OCI-LY3 (cell line): ENCODE measurements at regions not wholly inside any gene's neighbourhood (a gene's known extent, or its start where the extent isn't known, plus 50 kb on each side); places are given as distances from the start of the nearest gene placed in this dataset.

Experiments
- H2AFZ ChIP-seq: fragments of 200-600, 300-600 bp; shearing (Covaris generic); 2 replicates; pipeline ENCODE4 v1.6.0; 2014; ENCODE audit warnings: antibody characterized with exemption, low read depth, low read length
- H3K27ac ChIP-seq: fragments of 200-600, 300-600 bp; sonication (generic); 2 replicates; pipeline ENCODE4 v1.5.1; 2014; ENCODE audit warnings: mild to moderate bottlenecking, low read length, moderate library complexity, mixed read lengths
- H3K27me3 ChIP-seq: fragments of 200-600, 300-600 bp; sonication (generic); 2 replicates; pipeline ENCODE4 v1.6.1; 2014; ENCODE audit warnings: low read depth, low read length, mixed read lengths
- H3K36me3 ChIP-seq: fragments of 200-600, 300-600 bp; sonication (generic); replicated peaks from 2 replicates; pipeline ENCODE3; 2014; ENCODE audit warnings: low read depth, low read length, mixed read lengths
- H3K4me1 ChIP-seq: fragments of 300-600, 200-600 bp; sonication (generic); 2 replicates; pipeline ENCODE4 v1.6.1; 2014; ENCODE audit warnings: low read length, mixed read lengths
- H3K4me2 ChIP-seq: fragments of 200-600, 300-600 bp; sonication (generic); 2 replicates; pipeline ENCODE4 v1.6.1; 2014; ENCODE audit warnings: low read length, mixed read lengths
- H3K4me3 ChIP-seq: fragments of 300-600, 200-600 bp; sonication (generic); 2 replicates; pipeline ENCODE4 v1.5.1; 2014; ENCODE audit warnings: antibody characterized with exemption, mild to moderate bottlenecking, low read length, moderate library complexity
- H3K79me2 ChIP-seq: fragments of 300-600, 200-600 bp; shearing (Covaris generic); 2 replicates; pipeline ENCODE4 v1.6.1; 2014; ENCODE audit warnings: mild to moderate bottlenecking, low read length, mixed read lengths
- H3K9ac ChIP-seq: fragments of 300-600, 200-600 bp; shearing (Covaris generic); 2 replicates; pipeline ENCODE4 v1.6.0; 2014; ENCODE audit warnings: mild to moderate bottlenecking, low read length, moderate library complexity
- H3K9me3 ChIP-seq: fragments of 200-600, 300-600 bp; shearing (Covaris generic); 2 replicates; pipeline ENCODE4 v1.6.1; 2014; ENCODE audit warnings: low read length, mixed read lengths; ENCODE audit not compliant: insufficient read depth
- H4K20me1 ChIP-seq: fragments of 200-600, 300-600 bp; sonication (generic); 2 replicates; pipeline ENCODE4 v1.6.1; 2016; ENCODE audit warnings: low read length, mixed read lengths; ENCODE audit not compliant: insufficient read depth
- EZH2phosphoT487 ChIP-seq: fragments of 200-600 bp; shearing (Covaris generic); IDR thresholded peaks from 2 replicates; pipeline ENCODE4 v1.6.1; 2018; ENCODE audit warnings: antibody characterized with exemption, mixed run types, low read depth
- TF ChIP-seq, protein P1 (sequence below): fragments of 200-600, 300-600 bp; sonication (generic); IDR thresholded peaks from 2 replicates; pipeline ENCODE4 v1.5.1; 2014; ENCODE audit warnings: antibody characterized with exemption, low read length, low read depth

DNA sequence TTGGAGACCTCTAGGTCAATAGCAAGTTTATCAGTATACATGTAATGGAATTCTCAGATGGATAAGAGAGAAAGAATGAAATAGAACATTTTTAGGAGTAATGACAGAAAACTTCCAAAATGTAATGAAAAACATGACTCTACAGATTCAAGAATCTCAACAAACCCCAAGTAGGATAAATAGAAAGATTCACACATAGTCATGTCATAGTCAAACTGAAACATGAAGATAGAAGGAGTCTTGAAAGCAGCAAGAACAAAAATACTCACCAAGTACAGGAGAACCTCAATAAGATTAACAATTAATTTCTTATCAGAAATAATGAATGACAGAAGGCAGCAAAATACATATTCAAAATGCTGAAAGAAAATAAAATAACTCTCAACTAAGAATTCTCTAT, 164.5 kb downstream of the SPATA31D1 start:
- Histone ChIP-seq H3K27me3 (no peaks in the 10 kb centered on the region), H4K20me1 (no peaks in the 10 kb centered on the region), H3K9ac (no peak overlapping the region), H3K9me3 (no peaks in the 10 kb centered on the region), H3K4me1 (peaks cover 8% of the 10 kb centered on the region; the same call in 1 of the 2 replicates), H3K36me3 (no peaks in the 10 kb centered on the region), H2AFZ (no peak overlapping the region), H3K4me2 (peak overlapping the region; percentile 20; the same call in 1 of the 2 replicates), H3K4me3 (no peak overlapping the region), H3K79me2 (no peaks in the 10 kb centered on the region), H3K27ac (no peak overlapping the region)
- TF ChIP-seq EZH2phosphoT487: no peak
- TF ChIP-seq, protein P1, sequence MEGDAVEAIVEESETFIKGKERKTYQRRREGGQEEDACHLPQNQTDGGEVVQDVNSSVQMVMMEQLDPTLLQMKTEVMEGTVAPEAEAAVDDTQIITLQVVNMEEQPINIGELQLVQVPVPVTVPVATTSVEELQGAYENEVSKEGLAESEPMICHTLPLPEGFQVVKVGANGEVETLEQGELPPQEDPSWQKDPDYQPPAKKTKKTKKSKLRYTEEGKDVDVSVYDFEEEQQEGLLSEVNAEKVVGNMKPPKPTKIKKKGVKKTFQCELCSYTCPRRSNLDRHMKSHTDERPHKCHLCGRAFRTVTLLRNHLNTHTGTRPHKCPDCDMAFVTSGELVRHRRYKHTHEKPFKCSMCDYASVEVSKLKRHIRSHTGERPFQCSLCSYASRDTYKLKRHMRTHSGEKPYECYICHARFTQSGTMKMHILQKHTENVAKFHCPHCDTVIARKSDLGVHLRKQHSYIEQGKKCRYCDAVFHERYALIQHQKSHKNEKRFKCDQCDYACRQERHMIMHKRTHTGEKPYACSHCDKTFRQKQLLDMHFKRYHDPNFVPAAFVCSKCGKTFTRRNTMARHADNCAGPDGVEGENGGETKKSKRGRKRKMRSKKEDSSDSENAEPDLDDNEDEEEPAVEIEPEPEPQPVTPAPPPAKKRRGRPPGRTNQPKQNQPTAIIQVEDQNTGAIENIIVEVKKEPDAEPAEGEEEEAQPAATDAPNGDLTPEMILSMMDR: no peak

DNA sequence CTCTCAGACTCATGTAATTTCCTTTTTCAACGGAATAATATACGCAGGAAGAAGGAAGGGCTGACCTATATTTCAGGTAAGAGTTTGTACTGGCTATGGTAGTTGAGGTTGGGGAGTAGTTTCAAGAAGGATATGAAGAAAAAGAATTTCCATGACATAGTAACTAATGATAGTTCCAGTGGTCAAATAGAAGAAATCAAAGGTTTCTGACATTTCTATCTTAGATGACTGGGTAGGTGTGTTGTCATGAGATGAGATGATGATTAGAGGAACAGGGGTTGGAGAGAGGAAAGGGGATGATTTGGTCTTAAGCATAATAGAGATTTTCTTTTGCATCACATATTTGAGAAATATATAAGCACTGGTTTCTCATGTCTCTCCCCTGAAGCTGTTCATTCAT, 166.0 kb downstream of the SPATA31D1 start:
- no peaks in the 10 kb centered on the region for H3K79me2 ChIP-seq
- H3K9me3 ChIP-seq: no peaks in the 10 kb centered on the region
- H2AFZ ChIP-seq: no peak overlapping the region
- TF ChIP-seq, protein P1: no peak
- TF ChIP-seq EZH2phosphoT487: no peak
- no peak overlapping the region for H3K27ac ChIP-seq
- H4K20me1 ChIP-seq: no peaks in the 10 kb centered on the region
- no peak overlapping the region for H3K4me2 ChIP-seq
- H3K4me3 ChIP-seq: no peak overlapping the region
- peaks cover 8% of the 10 kb centered on the region; the same call in 1 of the 2 replicates for H3K4me1 ChIP-seq
- no peaks in the 10 kb centered on the region for H3K27me3 ChIP-seq
- H3K36me3 ChIP-seq: no peaks in the 10 kb centered on the region
- no peak overlapping the region for H3K9ac ChIP-seq

DNA sequence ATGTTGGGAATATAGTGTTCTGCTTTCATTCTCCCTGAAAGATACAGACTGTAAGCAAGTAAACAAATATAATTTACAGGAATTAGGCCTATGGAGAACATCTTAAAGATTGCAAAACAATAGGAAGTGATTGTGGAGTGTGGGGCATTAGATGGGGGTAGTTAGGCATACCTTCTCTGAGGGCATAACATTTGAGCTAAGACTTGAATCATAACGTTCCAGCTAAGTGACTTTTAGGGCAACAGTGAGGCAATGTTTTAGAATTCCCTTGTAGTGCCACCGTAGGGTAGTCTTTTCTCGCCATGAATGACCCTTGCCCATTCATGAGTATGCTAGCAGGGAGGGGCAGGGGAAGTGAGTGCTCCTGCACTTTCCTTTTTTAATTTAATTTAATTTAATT, 173.3 kb downstream of the SPATA31D1 start:
- Histone ChIP-seq H3K9ac (no peak overlapping the region), H3K4me1 (no peaks in the 10 kb centered on the region), H3K36me3 (no peaks in the 10 kb centered on the region), H3K4me2 (no peak overlapping the region), H4K20me1 (no peaks in the 10 kb centered on the region), H2AFZ (no peak overlapping the region), H3K79me2 (no peaks in the 10 kb centered on the region), H3K27ac (no peak overlapping the region), H3K27me3 (no peaks in the 10 kb centered on the region), H3K9me3 (no peaks in the 10 kb centered on the region), H3K4me3 (no peak overlapping the region)
- TF ChIP-seq, protein P1: no peak
- no peak for TF ChIP-seq EZH2phosphoT487

DNA sequence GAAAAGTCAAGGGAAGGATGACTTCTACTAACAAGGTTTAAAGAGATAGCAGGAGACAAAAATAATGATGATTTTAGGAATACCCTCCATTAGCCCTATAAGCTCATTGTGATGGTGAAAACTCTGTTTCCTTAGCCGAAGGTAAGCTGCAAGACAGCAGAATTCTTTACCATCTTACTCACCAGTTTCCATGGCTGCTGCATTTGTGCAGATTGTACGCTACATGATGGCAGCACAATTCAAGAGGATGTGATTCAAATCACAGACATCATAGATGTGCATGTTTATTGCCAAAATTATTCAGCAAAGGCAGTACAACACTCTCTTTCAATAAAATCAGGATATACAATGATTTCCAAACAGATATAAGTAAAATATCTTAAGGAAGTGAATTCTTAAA, 175.6 kb downstream of the SPATA31D1 start:
- Histone ChIP-seq H3K27me3 (no peaks in the 10 kb centered on the region), H3K9me3 (no peaks in the 10 kb centered on the region), H2AFZ (no peak overlapping the region), H3K27ac (no peak overlapping the region), H3K4me3 (no peak overlapping the region), H3K36me3 (no peaks in the 10 kb centered on the region), H3K4me1 (peaks cover 9% of the 10 kb centered on the region), H3K79me2 (no peaks in the 10 kb centered on the region), H4K20me1 (no peaks in the 10 kb centered on the region), H3K9ac (no peak overlapping the region), H3K4me2 (no peak overlapping the region)
- TF ChIP-seq, protein P1: no peak
- TF ChIP-seq EZH2phosphoT487: no peak
